NCI-H446 treated with DMSO at 0.1 percent for 48 hours (cell line): ENCODE measurements at regions not wholly inside any gene's neighbourhood (a gene's known extent, or its start where the extent isn't known, plus 50 kb on each side); places are given as distances from the start of the nearest gene placed in this dataset.
"Not testable (repeated sequence)": the region's sequence is repeated elsewhere in the genome, so short reads cannot be mapped to it uniquely, and the experiment has no call there.

Experiments used
- DNase-seq: peaks from one replicate; lab custom pipeline; 2025; lab: John Stamatoyannopoulos, UW

- DNase-seq, result no peak
Measured at GRCh38 chr1:65062339-65062738, 85.7 kb upstream of the AK4 start.

- peak; percentile 18 for DNase-seq
Measured at GRCh38 chr1:65063025-65063424, 85.0 kb upstream of the AK4 start.

- no peak for DNase-seq
Measured at GRCh38 chr1:65064981-65065380, 83.0 kb upstream of the AK4 start.

GRCh38 chr1:65065524-65066418 lies 82.2 kb upstream of the AK4 start:
- no peak for DNase-seq

GRCh38 chr1:65066419-65066765 lies 81.6 kb upstream of the AK4 start:
- DNase-seq, result no peak

GRCh38 chr1:65066766-65067490 lies 81.1 kb upstream of the AK4 start:
- DNase-seq, result peak; percentile 41

GRCh38 chr1:65067491-65068201 lies 80.4 kb upstream of the AK4 start:
- DNase-seq, result peak; percentile 90

- no peak for DNase-seq
Measured at GRCh38 chr1:65068202-65069010, 79.6 kb upstream of the AK4 start.

GRCh38 chr1:65069011-65069565 lies 78.9 kb upstream of the AK4 start:
- DNase-seq, result no peak

- peak; percentile 44 for DNase-seq
Measured at GRCh38 chr1:65072845-65073244, 75.2 kb upstream of the AK4 start.

- DNase-seq, result peak; percentile 31
Measured at GRCh38 chr1:65075123-65075976, 72.7 kb upstream of the AK4 start.

- no peak for DNase-seq
Measured at GRCh38 chr1:65077369-65077768, 70.6 kb upstream of the AK4 start.

- DNase-seq, result no peak
Measured at GRCh38 chr1:65079941-65080340, 68.1 kb upstream of the AK4 start.

GRCh38 chr1:65082346-65083040 lies 65.5 kb upstream of the AK4 start:
- DNase-seq, result no peak

GRCh38 chr1:65083263-65083896 lies 64.6 kb upstream of the AK4 start:
- no peak for DNase-seq

GRCh38 chr1:65084066-65084465 lies 63.9 kb upstream of the AK4 start:
- DNase-seq, result no peak

GRCh38 chr1:65087519-65087918 lies 60.5 kb upstream of the AK4 start:
- not testable (repeated sequence) for DNase-seq

GRCh38 chr1:65090406-65090805 lies 57.6 kb upstream of the AK4 start:
- no peak for DNase-seq

GRCh38 chr1:65092691-65093090 lies 55.3 kb upstream of the AK4 start:
- DNase-seq, result no peak
